ENCODE measurements at regions not wholly inside any gene's neighbourhood (a gene's known extent, or its start where the extent isn't known, plus 50 kb on each side); places are given as distances from the start of the nearest gene placed in this dataset.

DNA sequence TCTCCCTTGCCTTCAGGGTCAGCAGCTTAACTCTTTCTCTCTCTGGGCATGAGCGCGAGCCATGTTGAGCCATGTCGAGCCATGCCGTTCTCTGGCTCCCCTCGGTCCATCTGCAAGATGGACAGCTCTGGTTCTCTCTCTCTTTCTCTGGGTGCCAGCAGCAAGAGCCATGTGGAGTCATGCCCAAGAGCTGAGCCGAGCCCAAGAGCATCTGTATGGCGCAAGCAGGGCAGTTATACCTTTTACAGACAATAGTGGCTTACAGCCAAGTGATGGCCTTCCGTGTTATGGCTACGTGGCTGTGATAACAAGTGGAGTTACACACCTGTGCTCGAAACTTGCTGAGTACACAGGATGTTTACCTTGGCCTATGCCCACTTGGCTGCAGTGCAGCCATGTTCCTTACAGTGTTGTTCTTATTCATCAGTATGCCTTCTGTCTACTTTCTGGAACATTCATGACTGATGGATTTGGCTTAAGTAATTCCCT lies 327.7 kb downstream of the GLRX3 start:
- TF ChIP-seq POLR2A (IDR thresholded peaks at IDR 0.05): no peak
- TF ChIP-seq, protein P1, sequence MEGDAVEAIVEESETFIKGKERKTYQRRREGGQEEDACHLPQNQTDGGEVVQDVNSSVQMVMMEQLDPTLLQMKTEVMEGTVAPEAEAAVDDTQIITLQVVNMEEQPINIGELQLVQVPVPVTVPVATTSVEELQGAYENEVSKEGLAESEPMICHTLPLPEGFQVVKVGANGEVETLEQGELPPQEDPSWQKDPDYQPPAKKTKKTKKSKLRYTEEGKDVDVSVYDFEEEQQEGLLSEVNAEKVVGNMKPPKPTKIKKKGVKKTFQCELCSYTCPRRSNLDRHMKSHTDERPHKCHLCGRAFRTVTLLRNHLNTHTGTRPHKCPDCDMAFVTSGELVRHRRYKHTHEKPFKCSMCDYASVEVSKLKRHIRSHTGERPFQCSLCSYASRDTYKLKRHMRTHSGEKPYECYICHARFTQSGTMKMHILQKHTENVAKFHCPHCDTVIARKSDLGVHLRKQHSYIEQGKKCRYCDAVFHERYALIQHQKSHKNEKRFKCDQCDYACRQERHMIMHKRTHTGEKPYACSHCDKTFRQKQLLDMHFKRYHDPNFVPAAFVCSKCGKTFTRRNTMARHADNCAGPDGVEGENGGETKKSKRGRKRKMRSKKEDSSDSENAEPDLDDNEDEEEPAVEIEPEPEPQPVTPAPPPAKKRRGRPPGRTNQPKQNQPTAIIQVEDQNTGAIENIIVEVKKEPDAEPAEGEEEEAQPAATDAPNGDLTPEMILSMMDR (IDR thresholded peaks at IDR 0.05): no peak

Data from ovary (tissue), 3 donors.